ENCODE measurements at regions not wholly inside any gene's neighbourhood (a gene's known extent, or its start where the extent isn't known, plus 50 kb on each side); places are given as distances from the start of the nearest gene placed in this dataset.

GRCh38 chr1:83581747-83582146 lies 417.2 kb downstream of the TTLL7 start:
- DNase-seq, result no peak
- Histone ChIP-seq H3K9me3 (replicated peaks in 1 of 3) (no peaks in the 10 kb centered on the region), H3K27me3 (no peaks in the 10 kb centered on the region), H3K36me3 (replicated peaks in 1 of 2) (no peaks in the 10 kb centered on the region), H3K4me1 (replicated peaks in 1 of 2) (no peaks in the 10 kb centered on the region), H3K27ac (no peak overlapping the region), H3K4me3 (no peak overlapping the region)
- 86 to 95% (median 92%) methylated on average over 7 to 8 of the region's 8 CpGs for WGBS, 4 donors
- TF ChIP-seq CTCF (IDR thresholded peaks at IDR 0.05) (no peak), POLR2A (IDR thresholded peaks at IDR 0.05) (no peak)
- intact Hi-C loops (cut with DNase I), result no loop called here

- 82 to 93% (median 87%) methylated on average over 2 of the region's 2 CpGs for WGBS, 4 donors
- no peak for DNase-seq
- intact Hi-C loops (cut with DNase I), result no loop called here
Observed at GRCh38 chr1:83574791-83575190, 424.1 kb downstream of the TTLL7 start.

GRCh38 chr1:83573776-83574175 lies 425.2 kb downstream of the TTLL7 start:
- TF ChIP-seq POLR2A (IDR thresholded peaks at IDR 0.05) (no peak), CTCF (IDR thresholded peaks at IDR 0.05) (no peak)
- intact Hi-C loops (cut with DNase I), result no loop called here
- 50 to 92% (median 78%) methylated on average over 2 of the region's 2 CpGs for WGBS, 4 donors

More at GRCh38 chr1:83574791-83575190, 424.1 kb downstream of the TTLL7 start:
- no peak overlapping the region for H3K27ac ChIP-seq
- TF ChIP-seq CTCF (IDR thresholded peaks at IDR 0.05), result no peak
- TF ChIP-seq POLR2A (IDR thresholded peaks at IDR 0.05), result no peak
- H3K9me3 ChIP-seq (replicated peaks in 1 of 3), result no peaks in the 10 kb centered on the region
- H3K27me3 ChIP-seq, result no peaks in the 10 kb centered on the region
- no peaks in the 10 kb centered on the region for H3K4me1 ChIP-seq (replicated peaks in 1 of 2)
- no peaks in the 10 kb centered on the region for H3K36me3 ChIP-seq (replicated peaks in 1 of 2)
- no peak overlapping the region for H3K4me3 ChIP-seq

GRCh38 chr1:83571536-83571935 lies 427.4 kb downstream of the TTLL7 start:
- WGBS, 4 donors, result 72 to 82% (median 78%) methylated on average over 3 of the region's 3 CpGs
- no peaks in the 10 kb centered on the region for H3K9me3 ChIP-seq (replicated peaks in 1 of 3)
- DNase-seq, result no peak
- intact Hi-C loops (cut with DNase I), result no loop called here
- TF ChIP-seq POLR2A (IDR thresholded peaks at IDR 0.05), result no peak
- TF ChIP-seq CTCF (IDR thresholded peaks at IDR 0.05), result no peak
- H3K4me3 ChIP-seq, result no peak overlapping the region
- no peak overlapping the region for H3K27ac ChIP-seq
- H3K4me1 ChIP-seq (replicated peaks in 1 of 2), result no peaks in the 10 kb centered on the region
- H3K36me3 ChIP-seq (replicated peaks in 1 of 2), result no peaks in the 10 kb centered on the region
- no peaks in the 10 kb centered on the region for H3K27me3 ChIP-seq

More at GRCh38 chr1:83573776-83574175, 425.2 kb downstream of the TTLL7 start:
- Histone ChIP-seq H3K27ac (no peak overlapping the region), H3K36me3 (replicated peaks in 1 of 2) (no peaks in the 10 kb centered on the region), H3K4me1 (replicated peaks in 1 of 2) (no peaks in the 10 kb centered on the region), H3K4me3 (no peak overlapping the region), H3K27me3 (no peaks in the 10 kb centered on the region), H3K9me3 (replicated peaks in 1 of 3) (no peaks in the 10 kb centered on the region)
- DNase-seq, result no peak

Data from adrenal gland (tissue), 9 donors.